Transverse colon (tissue), 3 donors: ENCODE measurements at regions not wholly inside any gene's neighbourhood (a gene's known extent, or its start where the extent isn't known, plus 50 kb on each side); places are given as distances from the start of the nearest gene placed in this dataset.

ENCODE experiments used
- POLR2A ChIP-seq: fragments of 450-650 bp; IDR thresholded peaks from one replicate; pipeline ENCODE4 v1.6.1; 2016; ENCODE audit warnings: antibody characterized with exemption, mild to moderate bottlenecking, moderate library complexity
- TF ChIP-seq, protein P1 (sequence below), 5 experiments: fragments of 200-600 bp in 3 of 5; fragments of 450-650 bp in 2 of 5; sonication (generic) in 3 of 5; IDR thresholded peaks; 1 replicate in 2 of 5; 2 replicates in 3 of 5; pipeline ENCODE4 v1.5.1; 2016 to 2017; ENCODE audit warnings: antibody characterized with exemption in 5 of 5, inconsistent platforms in 3 of 5, mild to moderate bottlenecking in 2 of 5, moderate library complexity in 1 of 5

DNA sequence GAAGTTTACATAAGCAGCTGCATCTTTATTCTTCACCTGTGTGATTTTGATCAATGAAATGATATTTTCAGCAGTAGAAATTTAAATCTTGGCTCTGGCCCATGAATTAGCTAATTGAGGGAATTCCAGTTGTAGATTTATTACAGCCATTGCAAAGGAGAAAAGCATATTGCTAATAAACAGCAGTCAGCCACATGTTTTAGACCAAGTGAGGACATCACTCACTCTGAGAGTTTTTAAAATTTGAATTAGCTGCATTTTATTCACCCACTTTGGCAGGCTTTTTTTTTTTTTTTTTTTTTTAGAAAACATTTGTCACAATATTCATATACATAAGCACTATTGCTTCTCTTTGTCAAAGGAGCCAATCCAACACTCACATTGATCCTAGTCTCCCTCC, 479.4 kb upstream of the VRK2 start:
- no peak for TF ChIP-seq POLR2A
- TF ChIP-seq, protein P1, sequence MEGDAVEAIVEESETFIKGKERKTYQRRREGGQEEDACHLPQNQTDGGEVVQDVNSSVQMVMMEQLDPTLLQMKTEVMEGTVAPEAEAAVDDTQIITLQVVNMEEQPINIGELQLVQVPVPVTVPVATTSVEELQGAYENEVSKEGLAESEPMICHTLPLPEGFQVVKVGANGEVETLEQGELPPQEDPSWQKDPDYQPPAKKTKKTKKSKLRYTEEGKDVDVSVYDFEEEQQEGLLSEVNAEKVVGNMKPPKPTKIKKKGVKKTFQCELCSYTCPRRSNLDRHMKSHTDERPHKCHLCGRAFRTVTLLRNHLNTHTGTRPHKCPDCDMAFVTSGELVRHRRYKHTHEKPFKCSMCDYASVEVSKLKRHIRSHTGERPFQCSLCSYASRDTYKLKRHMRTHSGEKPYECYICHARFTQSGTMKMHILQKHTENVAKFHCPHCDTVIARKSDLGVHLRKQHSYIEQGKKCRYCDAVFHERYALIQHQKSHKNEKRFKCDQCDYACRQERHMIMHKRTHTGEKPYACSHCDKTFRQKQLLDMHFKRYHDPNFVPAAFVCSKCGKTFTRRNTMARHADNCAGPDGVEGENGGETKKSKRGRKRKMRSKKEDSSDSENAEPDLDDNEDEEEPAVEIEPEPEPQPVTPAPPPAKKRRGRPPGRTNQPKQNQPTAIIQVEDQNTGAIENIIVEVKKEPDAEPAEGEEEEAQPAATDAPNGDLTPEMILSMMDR (IDR thresholded peaks at IDR 0.05) = no peak
